GM23338 (cell line): ENCODE measurements at regions not wholly inside any gene's neighbourhood (a gene's known extent, or its start where the extent isn't known, plus 50 kb on each side); places are given as distances from the start of the nearest gene placed in this dataset.

Source experiments
- CTCF ChIP-seq, 2 experiments: fragments of 200-600 bp in 1 of 2; sonication (generic) in 1 of 2; conservative IDR thresholded peaks; 2 replicates each; pipeline versions ENCODE4 v1.5.1 to v1.6.1; 2016 to 2017; ENCODE audit warnings: antibody characterized with exemption in 2 of 2, low read depth in 2 of 2, mild to moderate bottlenecking in 2 of 2, moderate library complexity in 1 of 2
- STAT1 ChIP-seq: IDR thresholded peaks from one replicate; pipeline ENCODE4 v1.6.1; 2016; ENCODE audit warnings: antibody characterized with exemption; ENCODE audit not compliant: unreplicated experiment

GRCh38 chr4:128757712-128758111, 51.8 kb upstream of the JADE1 start:
- TF ChIP-seq CTCF (conservative IDR thresholded peaks at IDR 0.05; ENCODE audit: low read depth in 2 of 2) (no peak), STAT1 (no peak)
